ENCODE measurements at regions not wholly inside any gene's neighbourhood (a gene's known extent, or its start where the extent isn't known, plus 50 kb on each side); places are given as distances from the start of the nearest gene placed in this dataset.

GRCh38 chr18:67951137-67951536 is 434.6 kb upstream of the DSEL start:
- Histone ChIP-seq H3K4me3 (ENCODE audit: low read length in 2 of 2) (no peak overlapping the region), H3K27ac (ENCODE audit: low read depth in 1 of 2, low read length in 1 of 2) (no peak overlapping the region), H3K4me1 (ENCODE audit: control insufficient read depth in 2 of 2, insufficient read depth in 2 of 2, low read length in 2 of 2) (no peaks in the 10 kb centered on the region), H3K36me3 (ENCODE audit: control insufficient read depth in 2 of 2, insufficient read depth in 2 of 2, low read length in 1 of 2) (no peaks in the 10 kb centered on the region), H3K27me3 (ENCODE audit: control insufficient read depth in 2 of 2, insufficient read depth in 1 of 2, low read length in 1 of 2) (no peaks in the 10 kb centered on the region), H3K9me3 (ENCODE audit: control insufficient read depth in 2 of 2, insufficient read depth in 1 of 2, low read length in 1 of 2) (no peaks in the 10 kb centered on the region)
- no peak for DNase-seq (ENCODE audit: low read depth in 6 of 9, low spot score in 9 of 9)
- 94% methylated on average over 7 of the region's 7 CpGs for WGBS

- no peak for DNase-seq (ENCODE audit: low read depth in 6 of 9, low spot score in 9 of 9)
- H3K27me3 ChIP-seq (ENCODE audit: control insufficient read depth in 2 of 2, insufficient read depth in 1 of 2, low read length in 1 of 2), result no peaks in the 10 kb centered on the region
- no peak overlapping the region for H3K27ac ChIP-seq (ENCODE audit: low read depth in 1 of 2, low read length in 1 of 2)
- no peaks in the 10 kb centered on the region for H3K9me3 ChIP-seq (ENCODE audit: control insufficient read depth in 2 of 2, insufficient read depth in 1 of 2, low read length in 1 of 2)
- no peaks in the 10 kb centered on the region for H3K4me1 ChIP-seq (ENCODE audit: control insufficient read depth in 2 of 2, insufficient read depth in 2 of 2, low read length in 2 of 2)
- H3K4me3 ChIP-seq (ENCODE audit: low read length in 2 of 2), result no peak overlapping the region
- 85% methylated on average over 3 of the region's 3 CpGs for WGBS
- H3K36me3 ChIP-seq (ENCODE audit: control insufficient read depth in 2 of 2, insufficient read depth in 2 of 2, low read length in 1 of 2), result no peaks in the 10 kb centered on the region
These were observed 422.1 kb upstream of the DSEL start for GRCh38 chr18:67938660-67939059.

- H3K36me3 ChIP-seq (ENCODE audit: control insufficient read depth in 2 of 2, insufficient read depth in 2 of 2, low read length in 1 of 2), result no peaks in the 10 kb centered on the region
- no peaks in the 10 kb centered on the region for H3K9me3 ChIP-seq (ENCODE audit: control insufficient read depth in 2 of 2, insufficient read depth in 1 of 2, low read length in 1 of 2)
- H3K27me3 ChIP-seq (ENCODE audit: control insufficient read depth in 2 of 2, insufficient read depth in 1 of 2, low read length in 1 of 2), result no peaks in the 10 kb centered on the region
- DNase-seq (ENCODE audit: low read depth in 6 of 9, low spot score in 9 of 9), result no peak
- no peak overlapping the region for H3K27ac ChIP-seq (ENCODE audit: low read depth in 1 of 2, low read length in 1 of 2)
- no peaks in the 10 kb centered on the region for H3K4me1 ChIP-seq (ENCODE audit: control insufficient read depth in 2 of 2, insufficient read depth in 2 of 2, low read length in 2 of 2)
- no peak overlapping the region for H3K4me3 ChIP-seq (ENCODE audit: low read length in 2 of 2)
- WGBS, result 94% methylated on average over 3 of the region's 3 CpGs
These were observed 419.1 kb upstream of the DSEL start for GRCh38 chr18:67935638-67936037.

GRCh38 chr18:67933271-67933670 is 416.8 kb upstream of the DSEL start:
- WGBS, result 92% methylated on average over 1 of the region's 1 CpG
- DNase-seq (ENCODE audit: low read depth in 6 of 9, low spot score in 9 of 9), result no peak
- H3K4me1 ChIP-seq (ENCODE audit: control insufficient read depth in 2 of 2, insufficient read depth in 2 of 2, low read length in 2 of 2), result no peaks in the 10 kb centered on the region
- H3K4me3 ChIP-seq (ENCODE audit: low read length in 2 of 2), result no peak overlapping the region
- no peaks in the 10 kb centered on the region for H3K27me3 ChIP-seq (ENCODE audit: control insufficient read depth in 2 of 2, insufficient read depth in 1 of 2, low read length in 1 of 2)
- no peaks in the 10 kb centered on the region for H3K36me3 ChIP-seq (ENCODE audit: control insufficient read depth in 2 of 2, insufficient read depth in 2 of 2, low read length in 1 of 2)
- H3K27ac ChIP-seq (ENCODE audit: low read depth in 1 of 2, low read length in 1 of 2), result no peak overlapping the region
- no peaks in the 10 kb centered on the region for H3K9me3 ChIP-seq (ENCODE audit: control insufficient read depth in 2 of 2, insufficient read depth in 1 of 2, low read length in 1 of 2)

- no peaks in the 10 kb centered on the region for H3K4me1 ChIP-seq (ENCODE audit: control insufficient read depth in 2 of 2, insufficient read depth in 2 of 2, low read length in 2 of 2)
- no peak overlapping the region for H3K27ac ChIP-seq (ENCODE audit: low read depth in 1 of 2, low read length in 1 of 2)
- 41% methylated on average over 2 of the region's 2 CpGs for WGBS
- no peak overlapping the region for H3K4me3 ChIP-seq (ENCODE audit: low read length in 2 of 2)
- H3K9me3 ChIP-seq (ENCODE audit: control insufficient read depth in 2 of 2, insufficient read depth in 1 of 2, low read length in 1 of 2), result no peaks in the 10 kb centered on the region
- no peak for DNase-seq (ENCODE audit: low read depth in 6 of 9, low spot score in 9 of 9)
- no peaks in the 10 kb centered on the region for H3K36me3 ChIP-seq (ENCODE audit: control insufficient read depth in 2 of 2, insufficient read depth in 2 of 2, low read length in 1 of 2)
- H3K27me3 ChIP-seq (ENCODE audit: control insufficient read depth in 2 of 2, insufficient read depth in 1 of 2, low read length in 1 of 2), result no peaks in the 10 kb centered on the region
These were observed 415.8 kb upstream of the DSEL start for GRCh38 chr18:67932271-67932670.

- Histone ChIP-seq H3K36me3 (ENCODE audit: control insufficient read depth in 2 of 2, insufficient read depth in 2 of 2, low read length in 1 of 2) (no peaks in the 10 kb centered on the region), H3K27me3 (ENCODE audit: control insufficient read depth in 2 of 2, insufficient read depth in 1 of 2, low read length in 1 of 2) (no peaks in the 10 kb centered on the region), H3K4me1 (ENCODE audit: control insufficient read depth in 2 of 2, insufficient read depth in 2 of 2, low read length in 2 of 2) (no peaks in the 10 kb centered on the region), H3K4me3 (ENCODE audit: low read length in 2 of 2) (no peak overlapping the region), H3K9me3 (ENCODE audit: control insufficient read depth in 2 of 2, insufficient read depth in 1 of 2, low read length in 1 of 2) (peaks cover 0 to 2% of the 10 kb centered on the region in 2 donors), H3K27ac (ENCODE audit: low read depth in 1 of 2, low read length in 1 of 2) (no peak overlapping the region)
- DNase-seq (ENCODE audit: low read depth in 6 of 9, low spot score in 9 of 9), result no peak
- 90% methylated on average over 4 of the region's 4 CpGs for WGBS
These were observed 410.7 kb upstream of the DSEL start for GRCh38 chr18:67926929-67927864.

- H3K27ac ChIP-seq (ENCODE audit: low read depth in 1 of 2, low read length in 1 of 2), result no peak overlapping the region
- no peak overlapping the region for H3K4me3 ChIP-seq (ENCODE audit: low read length in 2 of 2)
- 88% methylated on average over 1 of the region's 1 CpG for WGBS
- no peaks in the 10 kb centered on the region for H3K36me3 ChIP-seq (ENCODE audit: control insufficient read depth in 2 of 2, insufficient read depth in 2 of 2, low read length in 1 of 2)
- H3K27me3 ChIP-seq (ENCODE audit: control insufficient read depth in 2 of 2, insufficient read depth in 1 of 2, low read length in 1 of 2), result no peaks in the 10 kb centered on the region
- peaks cover 0 to 2% of the 10 kb centered on the region in 2 donors for H3K9me3 ChIP-seq (ENCODE audit: control insufficient read depth in 2 of 2, insufficient read depth in 1 of 2, low read length in 1 of 2)
- DNase-seq (ENCODE audit: low read depth in 6 of 9, low spot score in 9 of 9), result no peak
- H3K4me1 ChIP-seq (ENCODE audit: control insufficient read depth in 2 of 2, insufficient read depth in 2 of 2, low read length in 2 of 2), result no peaks in the 10 kb centered on the region
These were observed 408.1 kb upstream of the DSEL start for GRCh38 chr18:67924656-67925055.

- no peak for DNase-seq (ENCODE audit: low read depth in 6 of 9, low spot score in 9 of 9)
- Histone ChIP-seq H3K27ac (ENCODE audit: low read depth in 1 of 2, low read length in 1 of 2) (no peak overlapping the region), H3K9me3 (ENCODE audit: control insufficient read depth in 2 of 2, insufficient read depth in 1 of 2, low read length in 1 of 2) (peaks cover 0 to 2% of the 10 kb centered on the region in 2 donors), H3K27me3 (ENCODE audit: control insufficient read depth in 2 of 2, insufficient read depth in 1 of 2, low read length in 1 of 2) (no peaks in the 10 kb centered on the region), H3K4me3 (ENCODE audit: low read length in 2 of 2) (no peak overlapping the region), H3K36me3 (ENCODE audit: control insufficient read depth in 2 of 2, insufficient read depth in 2 of 2, low read length in 1 of 2) (no peaks in the 10 kb centered on the region), H3K4me1 (ENCODE audit: control insufficient read depth in 2 of 2, insufficient read depth in 2 of 2, low read length in 2 of 2) (no peaks in the 10 kb centered on the region)
- 94% methylated on average over 1 of the region's 1 CpG for WGBS
These were observed 402.8 kb upstream of the DSEL start for GRCh38 chr18:67919316-67919715.

GRCh38 chr18:67916097-67916496 is 399.6 kb upstream of the DSEL start:
- 95% methylated on average over 7 of the region's 7 CpGs for WGBS
- no peak overlapping the region for H3K27ac ChIP-seq (ENCODE audit: low read depth in 1 of 2, low read length in 1 of 2)
- H3K4me3 ChIP-seq (ENCODE audit: low read length in 2 of 2), result no peak overlapping the region
- DNase-seq (ENCODE audit: low read depth in 6 of 9, low spot score in 9 of 9), result no peak
- H3K27me3 ChIP-seq (ENCODE audit: control insufficient read depth in 2 of 2, insufficient read depth in 1 of 2, low read length in 1 of 2), result no peaks in the 10 kb centered on the region
- no peaks in the 10 kb centered on the region for H3K9me3 ChIP-seq (ENCODE audit: control insufficient read depth in 2 of 2, insufficient read depth in 1 of 2, low read length in 1 of 2)
- no peaks in the 10 kb centered on the region for H3K36me3 ChIP-seq (ENCODE audit: control insufficient read depth in 2 of 2, insufficient read depth in 2 of 2, low read length in 1 of 2)
- no peaks in the 10 kb centered on the region for H3K4me1 ChIP-seq (ENCODE audit: control insufficient read depth in 2 of 2, insufficient read depth in 2 of 2, low read length in 2 of 2)
